ENCODE measurements at regions not wholly inside any gene's neighbourhood (a gene's known extent, or its start where the extent isn't known, plus 50 kb on each side); places are given as distances from the start of the nearest gene placed in this dataset.

DNA sequence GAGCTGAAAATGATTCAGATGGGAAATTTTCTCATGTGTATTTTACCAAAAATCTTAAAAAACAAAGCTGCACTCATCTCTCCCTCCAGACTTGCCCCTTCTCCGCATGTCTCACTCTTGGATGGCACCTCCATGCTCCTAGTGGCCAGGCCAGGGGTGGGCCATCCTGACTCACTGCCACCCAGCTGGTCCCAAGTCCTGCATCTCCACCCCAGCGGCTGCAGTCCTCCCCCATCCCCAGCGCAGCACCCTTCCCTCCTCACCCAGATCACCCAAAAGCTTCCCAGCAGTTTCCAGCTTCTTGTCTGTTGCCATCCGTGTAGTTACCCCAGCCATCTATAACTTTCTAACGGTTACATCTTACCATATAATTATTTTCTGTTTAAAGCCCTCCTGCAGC, 53.0 kb upstream of the INSIG1 start:
- WGBS, 2 donors = 92 to 94% methylated on average over 5 of the region's 5 CpGs
- Histone ChIP-seq H3K4me3 (no peak overlapping the region), H3K36me3 (no peaks in the 10 kb centered on the region), H3K9me3 (peaks cover 0 to 10% (median 0%) of the 10 kb centered on the region in 4 donors), H3K27me3 (no peaks in the 10 kb centered on the region), H3K4me1 (no peaks in the 10 kb centered on the region), H3K27ac (no peak overlapping the region)
- DNase-seq (ENCODE audit: low spot score in 2 of 2) = no peak
- TF ChIP-seq CTCF (IDR thresholded peaks at IDR 0.05) (no peak), POLR2A (IDR thresholded peaks at IDR 0.05) (no peak), EP300 (IDR thresholded peaks at IDR 0.05) (no peak)

- H3K27ac ChIP-seq = no peak overlapping the region
- DNase-seq (ENCODE audit: low spot score in 2 of 2) = no peak
- H3K4me3 ChIP-seq = no peak overlapping the region
- peaks cover 0 to 3% of the 10 kb centered on the region in 2 donors for H3K27me3 ChIP-seq
- no peaks in the 10 kb centered on the region for H3K36me3 ChIP-seq
- peaks cover 0 to 10% (median 0%) of the 10 kb centered on the region in 4 donors for H3K9me3 ChIP-seq
- H3K4me1 ChIP-seq = no peaks in the 10 kb centered on the region
- TF ChIP-seq CTCF (IDR thresholded peaks at IDR 0.05) = no peak
- TF ChIP-seq EP300 (IDR thresholded peaks at IDR 0.05) = no peak
- no peak for TF ChIP-seq POLR2A (IDR thresholded peaks at IDR 0.05)
- WGBS, 2 donors = 80 to 88% methylated on average over 12 of the region's 14 CpGs
Measured at GRCh38 chr7:155247479-155248365, 50.0 kb upstream of the INSIG1 start.
